ENCODE measurements at regions not wholly inside any gene's neighbourhood (a gene's known extent, or its start where the extent isn't known, plus 50 kb on each side); places are given as distances from the start of the nearest gene placed in this dataset.

- H3K36me3 Mint-ChIP-seq = no peaks in the 10 kb centered on the region
- peaks cover 6% of the 10 kb centered on the region for H3K4me1 Mint-ChIP-seq (ENCODE audit: unreplicated experiment)
- H3K27ac Mint-ChIP-seq = no peak overlapping the region
- H3K9me3 Mint-ChIP-seq = no peaks in the 10 kb centered on the region
- no peak overlapping the region for H3K4me3 Mint-ChIP-seq
- no peaks in the 10 kb centered on the region for H3K27me3 Mint-ChIP-seq
- TF ChIP-seq CTCF (conservative IDR thresholded peaks at IDR 0.05) = no peak
- no peak for DNase-seq (ENCODE audit: extremely low spot score, unreplicated experiment)
Measured at GRCh38 chr15:91793771-91794170, 59.7 kb upstream of the SLCO3A1 start.

- TF ChIP-seq CTCF (conservative IDR thresholded peaks at IDR 0.05) = no peak
- peaks cover 6% of the 10 kb centered on the region for H3K4me1 Mint-ChIP-seq (ENCODE audit: unreplicated experiment)
- H3K9me3 Mint-ChIP-seq = no peaks in the 10 kb centered on the region
- no peak overlapping the region for H3K27ac Mint-ChIP-seq
- no peaks in the 10 kb centered on the region for H3K36me3 Mint-ChIP-seq
- no peak overlapping the region for H3K4me3 Mint-ChIP-seq
- no peak for DNase-seq (ENCODE audit: extremely low spot score, unreplicated experiment)
- no peaks in the 10 kb centered on the region for H3K27me3 Mint-ChIP-seq
Measured at GRCh38 chr15:91795235-91795634, 58.3 kb upstream of the SLCO3A1 start.

GRCh38 chr15:91801836-91802534, 51.5 kb upstream of the SLCO3A1 start:
- H3K36me3 Mint-ChIP-seq = no peaks in the 10 kb centered on the region
- peaks cover 36% of the 10 kb centered on the region for H3K27me3 Mint-ChIP-seq
- no peaks in the 10 kb centered on the region for H3K9me3 Mint-ChIP-seq
- no peak overlapping the region for H3K4me3 Mint-ChIP-seq
- DNase-seq (ENCODE audit: extremely low spot score, unreplicated experiment) = no peak
- no peak for TF ChIP-seq CTCF (conservative IDR thresholded peaks at IDR 0.05)
- H3K27ac Mint-ChIP-seq = no peak overlapping the region
- H3K4me1 Mint-ChIP-seq (ENCODE audit: unreplicated experiment) = no peaks in the 10 kb centered on the region

DNA sequence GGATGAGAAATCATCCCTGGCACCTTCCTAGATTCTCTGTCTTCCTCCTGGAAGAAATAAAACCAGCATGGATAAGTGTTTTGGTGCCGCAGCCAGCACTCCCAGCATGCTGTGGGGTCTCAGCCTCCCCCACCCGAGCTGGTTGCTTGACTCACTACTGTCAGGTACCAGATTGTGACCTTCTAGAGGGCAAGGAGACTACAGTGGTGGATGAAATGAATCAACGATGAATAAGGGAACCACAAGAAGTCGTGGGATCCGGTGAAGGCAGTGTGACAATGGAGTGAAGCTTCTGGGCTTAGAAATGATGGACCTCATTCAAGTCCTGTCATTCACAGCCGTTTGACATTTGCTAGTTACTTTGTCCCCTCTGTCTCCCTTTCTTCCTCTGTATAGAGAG, 50.2 kb upstream of the SLCO3A1 start:
- H3K36me3 Mint-ChIP-seq = no peaks in the 10 kb centered on the region
- peaks cover 38% of the 10 kb centered on the region for H3K27me3 Mint-ChIP-seq
- H3K4me1 Mint-ChIP-seq (ENCODE audit: unreplicated experiment) = no peaks in the 10 kb centered on the region
- no peaks in the 10 kb centered on the region for H3K9me3 Mint-ChIP-seq
- no peak overlapping the region for H3K4me3 Mint-ChIP-seq
- no peak for TF ChIP-seq CTCF (conservative IDR thresholded peaks at IDR 0.05)
- no peak overlapping the region for H3K27ac Mint-ChIP-seq
- no peak for DNase-seq (ENCODE audit: extremely low spot score, unreplicated experiment)
